ENCODE measurements at regions not wholly inside any gene's neighbourhood (a gene's known extent, or its start where the extent isn't known, plus 50 kb on each side); places are given as distances from the start of the nearest gene placed in this dataset.

GRCh38 chr11:42043312-42043711 lies 583.9 kb upstream of the LRRC4C start:
- no peak for TF ChIP-seq CTCF (IDR thresholded peaks at IDR 0.05)
- TF ChIP-seq REST (IDR thresholded peaks at IDR 0.05; ENCODE audit: insufficient read depth in 1 of 2, low read depth in 2 of 2, low read length in 1 of 2): no peak
- TF ChIP-seq SIN3A (IDR thresholded peaks at IDR 0.05; ENCODE audit: borderline replicate concordance, insufficient read depth, low read depth, low read length): no peak
- TF ChIP-seq TCF7L2 (IDR thresholded peaks at IDR 0.05; ENCODE audit: low read depth, low read length): no peak

All from Panc1 (cell line).